Activated CD4-positive, alpha-beta T cell treated with anti-CD3 and anti-CD28 coated beads for 24 hours (primary cell): ENCODE measurements at regions not wholly inside any gene's neighbourhood (a gene's known extent, or its start where the extent isn't known, plus 50 kb on each side); places are given as distances from the start of the nearest gene placed in this dataset.

Source experiments
- DNase-seq, 2 donors: peaks; one replicate each; pipeline ENCODE4 v3.0.0-alpha.2; 2020; ENCODE audit warnings: low read depth in 2 of 2

GRCh38 chr5:18954239-18954638 lies 1033.8 kb downstream of the CDH18 start:
- DNase-seq: no peak

- DNase-seq: no peak
Observed at GRCh38 chr5:18959535-18959934, 1028.5 kb downstream of the CDH18 start.

DNA sequence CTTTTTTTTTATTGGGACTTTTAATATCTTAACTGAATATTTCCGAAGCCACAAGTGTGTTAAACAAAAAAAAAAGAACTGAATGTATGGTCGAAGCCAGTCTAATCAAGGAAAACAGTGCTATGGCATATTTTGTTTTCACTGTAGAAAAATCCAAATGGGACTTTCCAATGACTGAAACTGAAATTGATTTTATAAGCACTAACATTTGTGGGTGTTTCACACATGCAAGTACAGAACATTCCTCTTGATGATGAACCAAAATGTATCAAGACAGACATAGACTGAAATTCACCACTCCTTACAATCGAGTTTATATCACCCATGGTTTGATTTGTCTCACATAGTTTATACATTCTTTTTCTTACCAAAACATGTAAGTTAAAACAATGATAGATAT lies 1026.8 kb downstream of the CDH18 start:
- DNase-seq: no peak

DNA sequence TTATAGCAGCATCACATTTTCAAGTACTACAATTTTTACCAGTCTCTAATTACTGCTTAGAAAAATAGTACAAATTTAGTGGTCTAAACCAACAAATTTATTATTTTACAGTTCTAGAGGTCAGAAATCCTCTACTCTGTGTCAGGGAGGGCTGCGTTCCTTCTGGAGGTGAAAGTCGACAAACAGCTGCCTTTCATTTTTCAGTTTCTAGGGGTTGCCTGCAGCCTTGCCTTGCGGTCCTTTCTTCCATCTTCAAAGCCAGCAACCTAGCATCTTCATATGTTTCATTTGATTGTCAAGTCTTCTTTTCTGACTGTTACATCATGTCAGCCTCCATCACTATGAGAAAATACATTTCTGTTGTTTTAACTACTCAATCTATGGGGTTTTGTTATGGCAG lies 1022.1 kb downstream of the CDH18 start:
- DNase-seq: no peak

GRCh38 chr5:18967637-18968036 lies 1020.4 kb downstream of the CDH18 start:
- no peak for DNase-seq

DNA sequence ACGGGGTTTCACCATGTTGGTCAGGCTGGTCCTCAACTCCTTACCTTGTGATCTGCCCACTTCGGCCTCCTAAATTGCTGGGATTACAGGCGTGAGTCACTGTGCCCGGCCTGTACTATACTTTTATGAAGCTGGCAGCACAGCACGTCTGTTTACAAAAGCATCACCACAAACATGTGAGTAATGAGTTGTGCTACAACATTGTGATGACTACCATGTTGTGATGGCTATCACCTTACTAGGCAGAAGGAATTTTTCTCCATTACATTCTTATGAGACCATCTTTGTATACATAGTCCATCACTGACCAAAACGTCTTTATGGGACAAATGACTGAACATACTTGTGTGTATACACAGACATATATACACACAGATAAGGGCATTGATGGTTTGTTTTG lies 1019.0 kb downstream of the CDH18 start:
- DNase-seq: no peak

DNA sequence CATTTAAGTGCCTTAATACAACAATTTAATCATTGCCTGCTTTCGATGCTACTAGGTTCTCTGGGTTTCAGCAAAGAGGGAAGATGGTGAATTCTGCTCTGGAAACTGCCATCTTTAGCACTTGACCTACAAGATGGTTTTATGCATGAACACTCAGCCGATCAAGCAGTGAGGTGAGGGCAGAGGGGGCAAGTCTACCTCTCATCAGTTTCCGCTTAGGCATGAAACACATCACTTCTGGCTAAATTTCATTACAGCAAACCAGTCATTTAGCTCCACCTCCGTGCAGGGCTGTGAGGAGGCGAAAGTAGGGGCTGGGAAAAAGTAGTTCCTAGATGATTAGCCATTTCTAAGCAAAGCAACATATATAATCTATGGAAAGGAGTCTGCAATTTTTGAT lies 1018.0 kb downstream of the CDH18 start:
- DNase-seq: no peak

DNA sequence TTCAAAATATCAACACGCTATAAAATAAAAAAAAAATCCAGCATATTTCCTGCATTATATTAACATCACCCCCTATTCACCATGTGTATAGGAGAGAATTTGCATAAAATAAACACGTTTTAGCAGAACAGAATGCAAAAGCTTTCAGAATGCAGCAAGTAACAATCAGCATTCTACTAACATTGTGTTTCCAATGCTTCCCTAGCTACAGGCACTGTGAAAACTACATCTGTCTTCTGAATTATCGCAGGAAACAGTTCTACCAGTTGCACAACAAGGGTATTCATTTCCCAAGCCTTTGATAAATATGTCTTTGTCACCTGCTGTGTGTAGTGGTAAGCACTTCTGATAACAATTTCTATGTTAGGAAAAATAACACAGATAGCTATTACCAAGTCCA lies 1015.8 kb downstream of the CDH18 start:
- DNase-seq: no peak

GRCh38 chr5:18975624-18976023 lies 1012.4 kb downstream of the CDH18 start:
- no peak for DNase-seq

GRCh38 chr5:18977880-18978279 lies 1010.1 kb downstream of the CDH18 start:
- no peak for DNase-seq

DNA sequence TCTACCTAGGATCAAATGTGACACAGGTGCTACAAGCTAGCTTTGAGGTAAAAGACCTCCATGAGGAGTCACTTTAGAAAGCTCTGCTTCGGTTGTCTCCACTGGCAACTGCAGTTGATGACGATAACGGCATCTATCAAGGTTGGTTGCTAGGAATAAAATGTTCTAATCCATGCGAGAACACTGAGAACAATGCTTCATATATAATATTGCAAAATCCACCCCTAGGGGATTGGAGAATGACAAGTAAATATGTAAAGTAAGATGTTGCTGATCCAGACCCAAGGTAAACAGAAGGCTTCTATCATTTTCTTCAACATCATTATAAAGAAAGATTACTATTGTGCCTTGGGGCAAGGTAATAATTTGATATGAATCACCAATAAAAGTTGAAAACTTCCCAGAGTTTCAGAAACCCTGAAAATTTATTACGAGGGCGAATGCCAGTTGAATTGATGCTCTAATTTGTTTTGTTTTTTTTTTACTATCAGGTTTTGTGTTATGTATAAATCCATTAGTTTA lies 1003.4 kb downstream of the CDH18 start:
- DNase-seq: no peak

DNA sequence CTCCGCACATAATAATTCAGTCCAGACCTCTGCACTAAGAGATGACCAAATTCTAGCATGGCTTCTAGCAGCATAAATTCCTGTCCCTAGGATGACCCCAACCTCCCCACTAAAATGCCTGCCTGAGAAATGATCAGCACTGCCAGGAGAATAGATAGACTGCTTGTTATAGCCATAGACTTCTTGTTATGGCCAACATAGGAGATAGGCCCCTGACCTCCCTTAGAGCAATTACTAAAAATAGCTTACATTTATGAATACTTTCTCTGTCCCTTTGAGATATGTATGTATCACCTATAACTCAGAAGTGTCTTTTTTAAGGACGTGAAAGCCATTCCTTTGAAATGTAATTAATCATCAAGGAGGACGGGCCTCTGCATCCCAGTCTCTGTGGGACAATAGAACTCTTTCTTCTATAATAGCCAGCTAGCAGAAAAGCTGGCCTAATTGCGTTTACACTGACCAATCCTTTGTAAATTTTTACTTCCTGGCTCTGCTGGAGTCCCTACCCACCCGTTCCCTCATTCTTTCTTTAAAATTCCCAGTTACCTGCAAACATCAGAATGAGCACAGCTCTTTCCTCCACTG lies 1002.7 kb downstream of the CDH18 start:
- no peak for DNase-seq

DNA sequence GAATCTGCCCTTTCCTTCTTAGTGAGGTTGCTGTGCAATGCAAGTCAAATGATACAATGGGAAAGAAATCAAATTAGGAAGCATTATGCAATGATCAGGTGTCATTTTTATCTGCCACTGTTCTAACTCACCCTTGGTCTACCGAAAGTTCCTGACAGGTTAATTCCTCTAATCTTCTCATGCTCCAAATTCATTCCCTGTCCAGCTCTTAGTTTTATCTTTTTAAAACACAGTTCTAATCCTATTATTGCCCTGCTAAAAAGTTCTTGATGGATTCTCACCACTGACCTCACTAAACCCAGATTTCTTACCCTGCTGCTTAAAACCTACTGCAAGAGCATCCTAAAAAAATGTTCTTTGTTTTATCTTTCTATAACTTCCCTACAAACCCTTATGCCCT lies 1000.9 kb downstream of the CDH18 start:
- no peak for DNase-seq

DNA sequence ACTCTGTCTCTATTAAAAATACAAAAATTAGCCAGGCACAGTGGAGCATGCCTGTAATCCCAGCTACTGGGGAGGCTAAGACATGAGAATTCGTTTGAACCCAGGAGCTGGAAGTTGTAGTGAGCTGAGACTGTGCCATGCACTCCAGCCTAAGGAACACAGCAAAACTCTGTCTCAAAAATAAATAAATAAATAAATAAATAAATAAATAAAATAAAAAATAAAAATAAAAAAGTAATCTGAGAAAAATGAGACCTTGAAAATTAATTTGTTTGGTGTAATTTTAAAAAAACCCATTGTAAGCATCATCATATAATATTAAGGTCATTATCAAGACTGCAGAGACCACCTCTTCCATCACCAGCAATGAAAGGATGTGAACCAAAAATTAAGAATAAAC lies 997.1 kb downstream of the CDH18 start:
- DNase-seq: no peak

- DNase-seq: no peak
Observed at GRCh38 chr5:18992264-18992663, 995.7 kb downstream of the CDH18 start.

GRCh38 chr5:18999478-18999877 lies 988.5 kb downstream of the CDH18 start:
- no peak for DNase-seq

GRCh38 chr5:19001054-19001453 lies 986.9 kb downstream of the CDH18 start:
- DNase-seq: no peak

- DNase-seq: no peak
Observed at GRCh38 chr5:19001539-19001938, 986.5 kb downstream of the CDH18 start.

DNA sequence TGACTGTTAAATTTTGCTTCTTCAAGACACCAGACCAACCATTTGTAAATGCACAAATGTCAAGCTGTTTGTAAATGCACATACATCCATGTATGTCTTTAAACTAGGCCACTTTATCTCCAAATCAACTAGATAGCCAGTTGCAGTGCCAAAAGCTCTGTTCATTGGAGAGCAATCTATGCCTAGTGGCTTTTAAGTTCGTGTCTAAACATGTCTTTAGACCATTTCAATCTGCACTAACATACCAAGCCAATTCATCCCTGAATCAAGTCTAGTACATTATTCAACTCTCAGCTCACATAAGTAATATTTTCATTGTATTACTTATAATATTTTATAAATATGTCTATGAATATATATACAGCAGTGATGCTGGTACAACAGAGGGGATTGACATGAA lies 985.9 kb downstream of the CDH18 start:
- no peak for DNase-seq

DNA sequence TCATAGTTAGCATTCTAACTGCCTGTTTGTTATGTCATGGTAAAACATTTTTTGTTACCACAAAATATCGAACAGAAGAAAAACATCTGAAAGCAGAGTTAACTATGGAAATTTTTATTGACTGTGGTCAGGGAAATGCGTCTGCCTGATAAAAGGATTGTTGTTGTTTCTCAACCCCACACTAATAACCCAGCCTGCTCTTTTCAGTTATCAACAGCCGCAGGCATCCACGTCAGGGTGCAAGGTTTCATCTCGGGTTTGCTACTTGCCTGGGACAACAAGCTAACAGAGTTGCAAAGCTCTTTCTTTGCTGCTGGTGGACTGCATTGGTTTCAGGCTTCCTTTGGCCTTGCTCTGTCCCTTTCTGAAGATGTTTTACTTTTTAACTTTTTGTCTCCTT lies 969.2 kb downstream of the CDH18 start:
- no peak for DNase-seq

GRCh38 chr5:19031491-19031890 lies 956.5 kb downstream of the CDH18 start:
- no peak for DNase-seq

DNA sequence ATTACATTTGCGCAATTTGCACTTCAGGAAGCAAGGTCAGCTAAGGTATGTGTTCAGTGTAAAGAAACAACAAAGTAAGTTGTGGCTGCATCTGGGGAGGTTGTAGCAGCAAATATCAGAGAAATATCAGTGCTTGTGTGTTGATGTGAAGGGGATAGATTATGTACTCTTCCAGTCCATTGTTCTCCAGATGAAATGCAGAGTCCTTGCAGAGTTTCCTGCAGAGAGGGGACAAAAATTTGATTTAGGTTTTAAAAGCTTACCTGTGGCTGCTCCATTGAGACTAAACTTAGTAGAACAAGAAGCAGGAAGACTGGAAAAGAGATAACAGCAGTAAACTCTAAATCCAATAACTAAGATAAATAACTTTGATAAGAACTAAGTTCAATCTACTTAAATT lies 952.2 kb downstream of the CDH18 start:
- DNase-seq: no peak

GRCh38 chr5:19042106-19042505 lies 945.9 kb downstream of the CDH18 start:
- no peak for DNase-seq

- DNase-seq: no peak
Observed at GRCh38 chr5:19044311-19044710, 943.7 kb downstream of the CDH18 start.
